Motor neuron (in vitro differentiated cells): ENCODE measurements at regions not wholly inside any gene's neighbourhood (a gene's known extent, or its start where the extent isn't known, plus 50 kb on each side); places are given as distances from the start of the nearest gene placed in this dataset.
A peak's percentile ranks its signal among the peaks of the same experiment; 100 is the strongest.
"Not testable (repeated sequence)": the region's sequence is repeated elsewhere in the genome, so short reads cannot be mapped to it uniquely, and the experiment has no call there.

Experiments
- ATAC-seq, 8 experiments: fragments of 200-7000 bp; cut with Tn5 transposase; replicated peaks in 6 of 8; 2 replicates each; pipeline ENCODE4 v1.8.0; 2021; ENCODE audit warnings: mild to moderate bottlenecking in 8 of 8, moderate library complexity in 8 of 8
- H3K27ac ChIP-seq, 2 donors: fragments of 250-450 bp; sonication (Bioruptor Pico); 2 replicates each; pipeline ENCODE4 v1.9.0; 2021; ENCODE audit warnings: antibody characterized with exemption in 2 of 2, mild to moderate bottlenecking in 2 of 2, moderate library complexity in 1 of 2
- H3K4me1 ChIP-seq, 2 donors: fragments of 250-450 bp; sonication (Bioruptor Pico); replicated peaks in 1 of 2; 2 replicates each; pipeline ENCODE4 v1.6.1; 2021; ENCODE audit warnings: antibody characterized with exemption in 2 of 2, mild to moderate bottlenecking in 2 of 2, moderate library complexity in 1 of 2
- H3K4me3 ChIP-seq, 5 donors: fragments of 250-450 bp; sonication (Bioruptor Pico); 2 replicates each; pipeline ENCODE4 v1.9.0; 2021; ENCODE audit warnings: antibody characterized with exemption in 5 of 5, mild to moderate bottlenecking in 5 of 5, moderate library complexity in 4 of 5
- WGBS, 10 experiments: fragments of 450-650 bp; shearing (Covaris generic); methylation state at CpG; one replicate each; pipeline ENCODE4 v1.0.0; 2022; 5-methylcytosine and 5-hydroxymethylcytosine counted together
- in situ Hi-C, 9 experiments: fragments of 400-800 bp; cut with MboI; loops; one replicate each; pipeline ENCODE4 v1.15.0; 2021; ENCODE audit warnings: low sequenced_read_pairs in 9 of 9, low pct_unique_long_range_greater_than_20kb in 2 of 9; ENCODE audit not compliant: unreplicated experiment in 9 of 9

DNA sequence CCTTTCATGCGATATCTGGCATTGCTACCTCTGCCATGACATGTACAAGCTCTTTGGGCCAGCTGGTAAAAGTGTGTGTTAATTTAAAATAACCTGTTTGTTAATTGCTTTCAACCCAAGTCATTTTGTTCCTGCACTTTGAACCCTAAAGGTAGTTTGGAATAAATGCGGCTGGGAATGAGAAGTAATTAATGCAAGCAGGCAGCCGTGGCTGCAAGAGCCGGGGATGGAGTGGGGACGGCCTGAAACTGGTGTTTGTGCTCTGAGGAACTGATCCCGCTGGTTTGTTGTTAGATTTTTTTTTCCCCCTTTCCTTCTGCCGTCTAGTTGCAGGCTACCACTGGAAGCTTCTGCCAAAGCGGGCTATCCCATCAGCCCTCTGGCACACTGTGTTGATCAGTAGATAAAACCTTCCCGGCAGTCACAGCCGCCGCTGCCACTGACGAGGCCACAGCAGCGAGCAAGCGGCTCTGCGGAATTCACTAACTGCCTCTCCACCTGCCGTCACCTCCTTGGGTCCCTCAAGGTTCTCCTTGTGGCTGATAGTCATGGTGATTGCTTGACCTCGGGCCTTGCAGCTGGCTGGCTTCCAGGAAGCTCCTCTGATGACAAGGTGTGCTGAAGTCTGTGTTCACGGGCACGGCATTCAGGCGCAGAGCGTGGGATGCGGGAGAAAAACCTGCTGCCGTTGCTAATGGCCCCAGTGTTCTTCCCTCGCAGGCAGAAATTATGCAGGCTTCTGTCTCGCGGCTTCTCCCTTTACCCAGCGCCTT is 315.9 kb downstream of the TFAP2A start:
- peak in 6 of 8 experiments; percentile 53 to 89 (median 74) for ATAC-seq
- WGBS, 10 experiments: 21 to 100% (median 56%) methylated on average over 1 to 16 of the region's 27 CpGs
- Histone ChIP-seq H3K4me1 (peaks cover 10 to 12% of the 10 kb centered on the region in 2 donors), H3K4me3 (peak overlapping the region in 3 of 5 donors; percentile 17 to 25 (median 19)), H3K27ac (peak overlapping the region in 1 of 2 donors; percentile 57)
- in situ Hi-C loops: no loop called here

DNA sequence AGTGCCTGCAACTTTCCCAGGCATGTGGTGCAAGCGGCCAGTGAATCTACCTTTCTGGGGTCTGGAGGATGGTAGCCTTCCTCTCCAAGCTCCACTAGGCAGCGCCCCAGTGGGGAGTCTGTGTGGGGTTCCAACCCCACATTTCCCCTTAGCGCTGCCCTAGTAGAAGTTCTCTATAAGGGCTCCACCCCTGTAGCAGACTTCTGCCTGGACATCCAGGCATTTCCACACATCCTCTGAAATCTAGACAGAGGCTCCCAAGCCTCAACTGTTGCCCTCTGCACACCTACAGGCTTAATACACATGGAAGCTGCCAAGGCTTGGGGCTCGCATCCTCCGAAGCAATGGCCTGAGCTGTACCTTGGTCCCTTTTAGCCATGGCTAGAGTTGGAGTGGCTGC is 321.6 kb downstream of the TFAP2A start:
- ATAC-seq: no peak
- peaks cover 0 to 2% of the 10 kb centered on the region in 2 donors for H3K4me1 ChIP-seq
- no peak overlapping the region for H3K27ac ChIP-seq
- H3K4me3 ChIP-seq: no peak overlapping the region
- WGBS, 10 experiments: 7 to 100% (median 83%) methylated on average over 1 to 5 of the region's 5 CpGs; no CpG with 5 or more reads in 3 of the 10 experiments
- in situ Hi-C loops: no loop called here

DNA sequence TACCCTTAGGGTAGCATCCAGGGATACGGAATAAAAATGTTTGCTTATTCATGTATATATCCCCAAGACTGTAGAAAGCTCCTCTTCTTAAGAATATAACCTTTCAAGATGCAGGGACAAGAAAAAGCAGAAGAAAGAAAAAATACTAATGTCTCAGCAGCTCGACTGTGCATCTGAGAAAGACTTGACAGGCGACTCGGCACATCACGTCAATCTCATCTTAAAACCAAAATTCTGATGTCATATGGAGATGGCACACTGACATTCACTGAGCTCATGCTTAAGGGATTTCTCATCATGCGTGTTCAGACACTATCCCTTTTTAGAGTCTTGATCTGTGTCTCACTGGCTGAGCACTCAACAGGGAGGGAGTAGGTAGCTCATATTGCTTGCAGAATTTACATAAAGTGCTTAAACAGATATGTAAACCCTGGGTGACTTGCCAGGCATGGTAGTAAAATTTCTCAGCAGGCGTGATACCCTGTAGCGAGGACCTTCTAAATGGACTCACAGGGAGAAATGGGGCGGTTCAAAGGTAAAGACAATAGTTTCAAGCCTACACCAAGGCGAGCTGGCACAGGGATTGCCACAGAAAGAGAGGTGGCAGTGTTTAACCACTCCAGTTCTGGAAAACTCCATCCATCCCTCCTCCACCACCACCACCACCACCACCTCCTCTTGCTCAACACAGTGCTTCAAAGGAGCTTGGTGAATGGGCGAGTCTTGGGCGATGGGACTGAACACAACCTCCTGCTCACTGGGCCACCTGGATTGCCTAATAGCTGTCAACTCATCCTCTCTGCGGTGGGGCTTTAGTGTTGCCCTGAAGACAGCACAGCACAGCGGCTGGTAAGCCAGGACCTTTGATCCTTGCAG is 330.5 kb downstream of the TFAP2A start:
- Histone ChIP-seq H3K4me1 (no peaks in the 10 kb centered on the region), H3K27ac (no peak overlapping the region), H3K4me3 (no peak overlapping the region)
- peak in 3 of 8 experiments; percentile 82 to 90 (median 83) for ATAC-seq
- 7 to 100% (median 85%) methylated on average over 2 to 7 of the region's 14 CpGs; no CpG with 5 or more reads in 1 of the 10 experiments for WGBS, 10 experiments
- in situ Hi-C loops: no loop called here

DNA sequence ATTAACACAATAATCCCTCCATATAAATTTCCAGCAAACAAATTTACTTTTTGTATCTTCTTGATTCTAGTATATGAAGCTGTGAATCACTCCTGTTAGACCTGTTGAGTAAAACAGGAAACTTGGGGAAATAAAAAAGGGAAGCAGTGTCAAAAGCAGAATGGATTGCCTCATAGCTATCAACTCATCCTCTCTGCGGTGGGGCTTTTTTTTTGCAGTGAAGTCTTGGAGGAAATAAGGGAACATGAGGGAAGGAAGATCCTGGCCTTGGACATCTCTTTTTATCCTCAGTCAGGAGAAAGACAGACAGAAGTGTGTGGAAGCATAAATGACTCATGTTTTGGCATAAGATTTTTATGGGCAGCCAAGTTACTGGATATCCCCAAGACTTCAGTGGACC is 332.5 kb downstream of the TFAP2A start:
- 0 to 100% (median 82%) methylated on average over 1 of the region's 1 CpG; no CpG with 5 or more reads in 2 of the 10 experiments for WGBS, 10 experiments
- H3K4me1 ChIP-seq: no peaks in the 10 kb centered on the region
- ATAC-seq: no peak
- in situ Hi-C loops: no loop called here
- no peak overlapping the region for H3K27ac ChIP-seq
- H3K4me3 ChIP-seq: no peak overlapping the region

DNA sequence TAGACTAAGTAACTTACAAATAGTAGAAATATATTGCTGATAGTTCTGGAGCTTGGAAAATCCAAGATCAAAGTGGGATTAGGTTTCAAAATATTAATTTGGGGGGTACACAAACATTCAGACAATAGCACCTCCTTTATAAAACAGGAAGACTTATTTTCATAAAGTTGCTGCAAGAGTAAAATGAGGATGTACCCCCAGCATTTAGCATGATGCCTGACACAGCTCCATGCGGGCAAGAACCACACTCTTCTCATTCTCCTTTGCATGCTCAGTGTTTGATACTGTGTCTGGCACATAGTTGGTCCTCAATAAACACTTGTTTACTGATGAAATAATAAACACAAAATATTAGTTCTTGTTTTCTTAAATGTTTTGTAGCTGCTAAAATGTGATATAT is 332.9 kb downstream of the TFAP2A start:
- Histone ChIP-seq H3K4me3 (no peak overlapping the region), H3K27ac (no peak overlapping the region), H3K4me1 (no peaks in the 10 kb centered on the region)
- 43 to 100% (median 86%) methylated on average over 1 of the region's 1 CpG; no CpG with 5 or more reads in 3 of the 10 experiments for WGBS, 10 experiments
- in situ Hi-C loops: no loop called here
- no peak for ATAC-seq

DNA sequence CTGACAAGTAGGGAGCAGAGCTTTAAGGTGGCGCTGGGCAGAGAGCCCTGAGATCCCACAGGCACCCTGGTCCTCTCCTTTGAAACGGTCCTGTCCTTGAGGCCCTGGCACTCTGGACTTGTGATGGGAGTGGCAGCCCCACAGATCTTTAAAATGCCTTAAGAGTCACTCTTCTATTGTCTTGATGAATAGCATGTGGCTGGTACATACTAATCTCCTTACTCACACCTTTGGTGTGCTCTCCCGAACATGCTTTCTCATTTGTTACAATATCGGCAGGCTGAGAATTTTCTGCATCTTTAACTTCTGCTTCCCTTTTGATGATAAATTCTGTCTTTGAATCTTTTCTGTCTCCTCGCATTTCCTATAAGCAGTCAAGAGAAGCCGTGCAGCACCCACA is 333.8 kb downstream of the TFAP2A start:
- Histone ChIP-seq H3K27ac (no peak overlapping the region), H3K4me3 (no peak overlapping the region), H3K4me1 (no peaks in the 10 kb centered on the region)
- WGBS, 10 experiments: 40 to 94% (median 87%) methylated on average over 2 to 6 of the region's 6 CpGs; no CpG with 5 or more reads in 2 of the 10 experiments
- in situ Hi-C loops: no loop called here
- no peak for ATAC-seq

DNA sequence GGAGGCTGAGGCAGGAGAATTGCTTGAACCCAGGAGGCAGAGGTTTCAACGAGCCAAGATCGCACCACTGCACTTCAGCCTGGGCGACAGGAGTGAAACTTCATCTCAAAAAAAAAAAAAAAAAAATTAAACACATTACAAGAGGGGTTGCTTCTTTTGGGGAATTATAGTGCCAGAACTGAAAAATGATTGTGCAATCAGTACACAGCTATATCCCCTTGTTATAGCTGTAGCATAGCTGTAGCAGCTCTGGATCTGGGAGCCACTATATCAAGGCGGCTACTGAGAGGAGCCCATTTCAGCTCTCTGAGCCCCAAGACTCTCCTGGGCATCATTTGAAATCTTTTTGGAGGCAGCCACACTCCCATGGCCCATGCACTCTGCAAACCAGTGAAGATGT is 334.3 kb downstream of the TFAP2A start:
- 60 to 100% (median 92%) methylated on average over 1 to 4 of the region's 4 CpGs; no CpG with 5 or more reads in 2 of the 10 experiments for WGBS, 10 experiments
- in situ Hi-C loops: no loop called here
- no peak overlapping the region for H3K27ac ChIP-seq
- ATAC-seq: no peak
- H3K4me3 ChIP-seq: no peak overlapping the region
- no peaks in the 10 kb centered on the region for H3K4me1 ChIP-seq

DNA sequence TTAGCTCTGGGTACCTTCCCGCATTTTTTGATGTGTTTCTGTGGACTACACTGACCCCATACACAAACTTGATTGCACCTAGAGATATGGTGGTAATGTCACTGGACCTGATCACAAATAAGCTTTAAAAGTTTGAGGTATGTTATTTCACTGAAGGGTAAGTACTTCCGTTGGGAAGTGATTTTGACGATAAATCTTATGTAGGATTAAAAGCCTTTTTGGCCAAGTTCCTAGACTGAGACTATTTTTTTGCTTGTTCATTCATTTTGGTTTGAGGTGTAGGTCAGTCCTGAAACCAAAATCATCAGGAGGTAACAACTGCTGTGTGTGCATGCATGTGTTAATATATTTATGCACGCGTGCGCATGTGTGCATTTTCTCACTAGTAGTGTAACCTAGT is 336.3 kb downstream of the TFAP2A start:
- Histone ChIP-seq H3K27ac (no peak overlapping the region), H3K4me3 (no peak overlapping the region), H3K4me1 (no peaks in the 10 kb centered on the region)
- in situ Hi-C loops: no loop called here
- WGBS, 10 experiments: 81 to 100% (median 92%) methylated on average over 2 to 6 of the region's 6 CpGs; no CpG with 5 or more reads in 3 of the 10 experiments
- no peak for ATAC-seq

DNA sequence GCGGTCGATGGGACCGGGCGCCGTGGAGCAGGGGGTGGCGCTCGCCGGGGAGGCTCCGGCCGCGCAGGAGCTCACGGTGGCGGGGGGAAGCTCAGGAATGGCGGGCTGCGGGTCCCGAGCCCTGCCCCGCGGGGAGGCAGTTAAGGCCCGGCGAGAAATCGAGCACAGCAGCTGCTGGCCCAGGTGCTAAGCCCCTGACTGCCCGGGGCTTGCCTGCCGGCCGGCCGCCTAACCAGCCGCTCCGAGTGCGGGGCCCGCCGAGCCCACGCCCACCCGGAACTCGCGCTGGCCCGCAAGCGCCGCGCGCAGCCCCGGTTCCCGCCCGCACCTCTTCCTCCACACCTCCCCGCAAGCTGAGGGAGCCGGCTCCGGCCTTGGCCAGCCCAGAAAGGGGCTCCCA is 340.1 kb downstream of the TFAP2A start:
- in situ Hi-C loops, H3K4me1 ChIP-seq, ATAC-seq, H3K27ac ChIP-seq, H3K4me3 ChIP-seq: not testable (repeated sequence)
- WGBS, 10 experiments: 93 to 100% methylated on average over 1 to 3 of the region's 45 CpGs; no CpG with 5 or more reads in 8 of the 10 experiments

DNA sequence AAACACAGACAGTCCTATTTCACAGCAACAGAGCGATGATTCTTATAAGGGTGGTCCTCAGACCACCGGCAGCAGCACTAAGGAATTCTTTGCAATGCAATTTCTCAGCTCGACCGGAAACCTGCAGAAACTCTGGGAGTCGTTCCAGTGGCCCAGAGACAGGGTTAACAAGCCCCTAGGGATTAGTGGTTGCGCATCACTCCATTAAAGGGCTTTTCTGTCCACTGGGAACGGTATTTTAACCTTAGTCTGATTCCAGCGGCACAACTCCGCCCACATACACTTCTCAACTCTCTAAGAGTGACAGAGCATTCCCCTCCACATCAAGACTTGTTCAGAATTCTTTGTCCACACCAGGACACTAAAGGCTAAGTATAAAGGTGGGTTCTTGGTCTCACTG is 341.5 kb downstream of the TFAP2A start:
- H3K4me3 ChIP-seq: no peak overlapping the region
- H3K27ac ChIP-seq: no peak overlapping the region
- ATAC-seq: no peak
- in situ Hi-C loops: no loop called here
- WGBS, 10 experiments: 17 to 100% (median 74%) methylated on average over 1 to 9 of the region's 9 CpGs; no CpG with 5 or more reads in 2 of the 10 experiments
- no peaks in the 10 kb centered on the region for H3K4me1 ChIP-seq

DNA sequence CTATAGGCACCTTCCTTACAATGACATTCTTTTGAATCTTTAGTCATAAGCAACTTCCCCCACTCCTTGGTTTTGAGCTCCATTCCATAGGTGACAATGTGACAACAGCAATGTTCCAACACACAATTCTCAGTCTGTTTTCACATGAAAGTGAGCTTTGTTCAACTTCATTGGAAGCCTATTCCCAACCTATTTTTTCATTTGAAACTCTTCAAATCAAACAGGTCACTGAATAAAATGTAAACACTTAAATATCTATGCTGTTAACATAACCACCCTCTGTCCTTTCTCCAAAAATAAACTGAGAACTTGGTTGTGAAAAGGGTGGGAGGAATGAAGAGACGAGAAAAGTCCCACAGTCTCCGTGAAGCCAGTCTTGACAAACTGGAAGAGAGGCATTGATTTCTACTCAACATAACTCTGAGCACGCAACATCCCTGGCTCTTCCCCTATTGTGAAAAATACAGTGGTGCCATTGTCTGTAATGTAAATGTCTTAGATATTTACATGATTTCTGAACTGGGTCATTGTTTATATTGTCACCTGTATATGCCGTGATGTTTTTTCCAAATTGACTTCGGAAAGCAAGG is 343.1 kb downstream of the TFAP2A start:
- in situ Hi-C loops: no loop called here
- H3K4me1 ChIP-seq: no peaks in the 10 kb centered on the region
- H3K4me3 ChIP-seq: no peak overlapping the region
- H3K27ac ChIP-seq: no peak overlapping the region
- 47 to 100% (median 90%) methylated on average over 1 to 5 of the region's 5 CpGs for WGBS, 10 experiments
- ATAC-seq: no peak

DNA sequence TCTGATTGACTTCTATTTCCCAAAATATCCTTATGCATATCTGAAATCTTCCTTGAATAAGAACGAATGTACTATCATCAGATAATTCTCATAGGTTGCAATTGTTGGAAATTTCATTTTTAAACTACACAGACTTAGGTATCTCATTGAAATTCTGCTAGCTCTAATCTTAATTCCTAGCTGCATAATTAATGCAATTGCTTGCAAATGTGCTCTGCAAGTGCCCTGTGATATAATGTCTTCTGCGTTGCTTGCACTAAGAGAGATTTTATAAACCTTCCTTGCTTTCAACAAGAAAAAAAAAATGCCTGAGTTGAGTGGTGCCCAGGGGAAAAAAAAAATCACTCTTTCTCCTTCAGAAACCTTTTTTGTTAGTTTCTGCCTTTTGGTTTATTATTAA is 354.9 kb downstream of the TFAP2A start:
- peak in 3 of 8 experiments; percentile 47 to 63 (median 56) for ATAC-seq
- in situ Hi-C loops: no loop called here
- no peak overlapping the region for H3K27ac ChIP-seq
- 0 to 94% (median 70%) methylated on average over 1 to 2 of the region's 2 CpGs for WGBS, 10 experiments
- H3K4me3 ChIP-seq: no peak overlapping the region
- H3K4me1 ChIP-seq: peaks cover 0 to 3% of the 10 kb centered on the region in 2 donors

DNA sequence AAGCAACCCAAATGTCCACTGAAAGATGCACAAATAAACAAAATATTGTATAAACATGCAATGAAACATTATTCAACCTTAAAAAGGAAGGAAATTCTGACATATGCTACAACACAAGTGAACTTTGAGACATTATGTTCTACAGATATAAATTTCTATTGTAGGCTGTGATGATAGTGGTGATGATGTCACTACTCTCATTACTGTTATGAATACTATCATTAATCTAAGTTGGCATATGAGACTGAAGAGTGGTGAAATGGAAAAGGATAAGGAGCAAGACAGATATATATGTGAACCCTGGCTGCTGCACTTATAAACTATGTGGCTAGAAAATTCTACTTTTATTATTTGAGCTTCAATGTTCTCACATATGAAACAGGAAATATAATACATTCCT is 360.2 kb downstream of the TFAP2A start:
- in situ Hi-C loops: no loop called here
- H3K4me1 ChIP-seq: peaks cover 0 to 3% of the 10 kb centered on the region in 2 donors
- H3K4me3 ChIP-seq: no peak overlapping the region
- H3K27ac ChIP-seq: no peak overlapping the region
- peak in 2 of 8 experiments; percentile 31 to 53 for ATAC-seq
